IMR-90 (cell line): ENCODE measurements at regions not wholly inside any gene's neighbourhood (a gene's known extent, or its start where the extent isn't known, plus 50 kb on each side); places are given as distances from the start of the nearest gene placed in this dataset.

Experiments
- ATAC-seq: fragments of 200-7000 bp; cut with Tn5 transposase; 2 replicates; pipeline ENCODE4 v1.9.1; 2020; ENCODE audit warnings: low read depth, mild to moderate bottlenecking, moderate library complexity
- BruUV-seq: library from RNA; stranded (reverse); fragments of 400-500 nt; replicated peaks from 2 replicates; lab custom pipeline; 2021; lab: Mats Ljungman, UMichigan
- CTCF ChIA-PET: fragments of 300-600 bp; formaldehyde crosslinking; extraction: SDS; loops from one replicate; lab custom pipeline; 2021; ENCODE audit warnings: antibody characterized with exemption; lab: Yijun Ruan, JAX
- POLR2A ChIA-PET: fragments of 300-600 bp; sonication (Branson Sonifier 250); formaldehyde crosslinking; loops from one replicate; lab custom pipeline; 2022; ENCODE audit warnings: antibody characterized with exemption; ENCODE audit not compliant: unreplicated experiment; lab: Charles Lee
- DNase-seq: peaks from one replicate; pipeline ENCODE4 v3.0.0; 2013
- H2AFZ ChIP-seq: replicated peaks from 2 replicates; pipeline ENCODE3; 2013; ENCODE audit warnings: low read length, mild to moderate bottlenecking; ENCODE audit not compliant: poor library complexity
- H2AK5ac ChIP-seq: 2 replicates; pipeline ENCODE4 v1.6.1; 2013; ENCODE audit warnings: low read depth, low read length, inconsistent platforms
- H2AK9ac ChIP-seq: replicated peaks from 2 replicates; pipeline ENCODE3; 2013; ENCODE audit warnings: mild to moderate bottlenecking, low read depth, low read length, moderate library complexity; ENCODE audit not compliant: poor library complexity
- H2BK120ac ChIP-seq: 2 replicates; pipeline ENCODE4 v1.6.1; 2013; ENCODE audit warnings: low read depth, low read length, inconsistent platforms
- H2BK15ac ChIP-seq: 3 replicates; pipeline ENCODE4 v1.6.1; 2013; ENCODE audit warnings: low read depth, low read length, inconsistent platforms
- H2BK20ac ChIP-seq: 2 replicates; pipeline ENCODE4 v1.6.1; 2013; ENCODE audit warnings: low read depth, mild to moderate bottlenecking, inconsistent platforms, low read length, moderate library complexity
- H2BK5ac ChIP-seq: 2 replicates; pipeline ENCODE4 v1.6.1; 2013; ENCODE audit warnings: mild to moderate bottlenecking, low read depth, low read length, inconsistent platforms; ENCODE audit not compliant: poor library complexity, severe bottlenecking
- H3K14ac ChIP-seq: replicated peaks from 2 replicates; pipeline ENCODE4 v1.6.1; 2013; ENCODE audit warnings: low read depth, low read length, inconsistent platforms
- H3K18ac ChIP-seq: 2 replicates; pipeline ENCODE4 v1.6.1; 2013; ENCODE audit warnings: low read depth, low read length, control low read depth
- H3K23ac ChIP-seq: 2 replicates; pipeline ENCODE4 v1.6.1; 2013; ENCODE audit warnings: low read depth, low read length, inconsistent platforms
- H3K27ac ChIP-seq: 2 replicates; pipeline ENCODE4 v1.5.1; 2013; ENCODE audit warnings: mild to moderate bottlenecking, control low read depth, low read length; ENCODE audit not compliant: insufficient read depth
- H3K27me3 ChIP-seq: 2 replicates; pipeline ENCODE4 v1.6.1; 2013; ENCODE audit warnings: low read length; ENCODE audit not compliant: control insufficient read depth, insufficient read depth
- H3K36me3 ChIP-seq: 2 replicates; pipeline ENCODE4 v1.6.1; 2013; ENCODE audit warnings: low read length, mixed read lengths; ENCODE audit not compliant: control insufficient read depth, insufficient read depth
- H3K4ac ChIP-seq: 2 replicates; pipeline ENCODE4 v1.6.1; 2013; ENCODE audit warnings: low read depth, low read length, inconsistent platforms
- H3K4me1 ChIP-seq: 2 replicates; pipeline ENCODE4 v1.6.1; 2013; ENCODE audit warnings: low read length, mixed read lengths; ENCODE audit not compliant: control insufficient read depth, insufficient read depth
- H3K4me2 ChIP-seq: 2 replicates; pipeline ENCODE4 v1.6.1; 2013; ENCODE audit warnings: low read depth, mild to moderate bottlenecking, control low read depth, low read length, moderate library complexity
- H3K4me3 ChIP-seq: 2 replicates; pipeline ENCODE4 v1.5.1; 2013; ENCODE audit warnings: low read depth, mild to moderate bottlenecking, control low read depth, low read length, moderate library complexity; ENCODE audit not compliant: insufficient read depth
- H3K56ac ChIP-seq: 2 replicates; pipeline ENCODE4 v1.6.1; 2013; ENCODE audit warnings: low read length, inconsistent platforms; ENCODE audit not compliant: insufficient read depth; ENCODE audit errors: extremely low read depth
- H3K79me1 ChIP-seq, 2 experiments: 2 replicates each; pipeline ENCODE4 v1.6.1; 2013; ENCODE audit warnings: low read length in 2 of 2, inconsistent platforms in 1 of 2, low read depth in 1 of 2
- H3K9ac ChIP-seq: 2 replicates; pipeline ENCODE4 v1.6.1; 2013; ENCODE audit warnings: low read depth, low read length, control low read depth
- H3K9me1 ChIP-seq: 2 replicates; pipeline ENCODE4 v1.6.1; 2013; ENCODE audit warnings: low read length, inconsistent platforms; ENCODE audit not compliant: insufficient read depth
- H3K9me3 ChIP-seq: 2 replicates; pipeline ENCODE4 v1.6.1; 2013; ENCODE audit warnings: low read length; ENCODE audit not compliant: control insufficient read depth, insufficient read depth
- H4K20me1 ChIP-seq: 2 replicates; pipeline ENCODE4 v1.6.1; 2013; ENCODE audit warnings: low read length, inconsistent platforms; ENCODE audit not compliant: insufficient read depth
- H4K5ac ChIP-seq: 2 replicates; pipeline ENCODE4 v1.6.1; 2013; ENCODE audit warnings: mild to moderate bottlenecking, low read depth, low read length, control low read depth
- H4K8ac ChIP-seq, 2 experiments: 2 replicates each; pipeline ENCODE4 v1.6.1; 2013; ENCODE audit warnings: low read depth in 2 of 2, low read length in 2 of 2, control low read depth in 1 of 2, inconsistent platforms in 1 of 2
- H4K91ac ChIP-seq: 2 replicates; pipeline ENCODE4 v1.6.1; 2013; ENCODE audit warnings: low read depth, low read length, inconsistent platforms; ENCODE audit not compliant: insufficient read depth
- BHLHE40 ChIP-seq: fragments of 150-350 bp; IDR thresholded peaks from 2 replicates; pipeline ENCODE4 v1.6.1; 2016; ENCODE audit warnings: mild to moderate bottlenecking, low read depth, low read length
- CEBPB ChIP-seq: IDR thresholded peaks from 2 replicates; pipeline ENCODE4 v1.6.1; 2012; ENCODE audit warnings: low read depth, low read length, improper control_type of control experiment
- CHD1 ChIP-seq: IDR thresholded peaks from 2 replicates; pipeline ENCODE4 v1.6.1; 2012; ENCODE audit warnings: low read depth, low read length, improper control_type of control experiment
- ELK1 ChIP-seq: fragments of 150-350 bp; IDR thresholded peaks from 2 replicates; pipeline ENCODE4 v1.6.1; 2016; ENCODE audit warnings: low read depth, mild to moderate bottlenecking, low read length, moderate library complexity, borderline replicate concordance
- FOS ChIP-seq: fragments of 150-350 bp; IDR thresholded peaks from 2 replicates; pipeline ENCODE4 v1.6.1; 2016; ENCODE audit warnings: low read depth, low read length
- MAFK ChIP-seq: IDR thresholded peaks from 2 replicates; pipeline ENCODE4 v1.6.1; 2012; ENCODE audit warnings: low read depth, low read length, improper control_type of control experiment
- MAZ ChIP-seq: IDR thresholded peaks from 2 replicates; pipeline ENCODE4 v1.6.1; 2012; ENCODE audit warnings: low read depth, mild to moderate bottlenecking, low read length, improper control_type of control experiment, moderate library complexity, borderline replicate concordance
- MXI1 ChIP-seq: IDR thresholded peaks from 2 replicates; pipeline ENCODE4 v1.6.1; 2012; ENCODE audit warnings: low read depth, mild to moderate bottlenecking, low read length, moderate library complexity, borderline replicate concordance
- NFE2L2 ChIP-seq: fragments of 150-350 bp; IDR thresholded peaks from 2 replicates; pipeline ENCODE4 v1.6.1; 2016; ENCODE audit warnings: low read depth, mild to moderate bottlenecking, low read length
- POLR2A ChIP-seq: IDR thresholded peaks from 2 replicates; pipeline ENCODE4 v1.6.1; 2012; ENCODE audit warnings: mild to moderate bottlenecking, low read depth, low read length
- RAD21 ChIP-seq: IDR thresholded peaks from 2 replicates; pipeline ENCODE4 v1.6.1; 2012; ENCODE audit warnings: low read length, improper control_type of control experiment
- RCOR1 ChIP-seq: IDR thresholded peaks from 2 replicates; pipeline ENCODE4 v1.6.1; 2012; ENCODE audit warnings: mild to moderate bottlenecking, low read length, improper control_type of control experiment; ENCODE audit not compliant: insufficient replicate concordance
- RFX5 ChIP-seq: IDR thresholded peaks from 2 replicates; pipeline ENCODE4 v1.8.0; 2012; ENCODE audit warnings: low read depth, mild to moderate bottlenecking, low read length, moderate library complexity
- SMC3 ChIP-seq: fragments of 150-350 bp; IDR thresholded peaks from 2 replicates; pipeline ENCODE4 v1.6.1; 2016; ENCODE audit warnings: low read depth, mild to moderate bottlenecking, antibody characterized with exemption, low read length, moderate library complexity
- USF2 ChIP-seq: fragments of 150-350 bp; IDR thresholded peaks from 2 replicates; pipeline ENCODE4 v1.6.1; 2017; ENCODE audit warnings: mild to moderate bottlenecking, antibody characterized with exemption, low read length, low read depth
- WGBS, 2 experiments: methylation state at CpG; one replicate each; pipeline versions ENCODE4 v1.1.5 to v1.1.7; 2013; ENCODE audit warnings: missing lambda C conversion rate in 2 of 2; ENCODE audit not compliant: insufficient read length in 1 of 2; ENCODE audit errors: extremely low coverage in 2 of 2; 5-methylcytosine and 5-hydroxymethylcytosine counted together
- dilution Hi-C: fragments of 300-500 bp; cut with HindIII; formaldehyde crosslinking; loops from one replicate; pipeline ENCODE4 v1.14.3; 2018; ENCODE audit warnings: low sequenced_read_pairs; ENCODE audit not compliant: unreplicated experiment
- in situ Hi-C: fragments of 300-500 bp; cut with MboI; formaldehyde crosslinking; loops from 3 replicates; pipeline ENCODE4 v1.14.3; 2019; ENCODE audit warnings: low sequenced_read_pairs, inconsistent platforms, mixed read lengths
- intact Hi-C: fragments of 100-400 bp; cut with micrococcal nuclease; formaldehyde crosslinking; loops from 2 replicates; pipeline ENCODE4 v1.10.0; 2022
- TF ChIP-seq, protein P1 (sequence below): conservative IDR thresholded peaks from 2 replicates; pipeline ENCODE4 v1.5.1; 2012; ENCODE audit warnings: mild to moderate bottlenecking, low read depth, low read length, improper control_type of control experiment

DNA sequence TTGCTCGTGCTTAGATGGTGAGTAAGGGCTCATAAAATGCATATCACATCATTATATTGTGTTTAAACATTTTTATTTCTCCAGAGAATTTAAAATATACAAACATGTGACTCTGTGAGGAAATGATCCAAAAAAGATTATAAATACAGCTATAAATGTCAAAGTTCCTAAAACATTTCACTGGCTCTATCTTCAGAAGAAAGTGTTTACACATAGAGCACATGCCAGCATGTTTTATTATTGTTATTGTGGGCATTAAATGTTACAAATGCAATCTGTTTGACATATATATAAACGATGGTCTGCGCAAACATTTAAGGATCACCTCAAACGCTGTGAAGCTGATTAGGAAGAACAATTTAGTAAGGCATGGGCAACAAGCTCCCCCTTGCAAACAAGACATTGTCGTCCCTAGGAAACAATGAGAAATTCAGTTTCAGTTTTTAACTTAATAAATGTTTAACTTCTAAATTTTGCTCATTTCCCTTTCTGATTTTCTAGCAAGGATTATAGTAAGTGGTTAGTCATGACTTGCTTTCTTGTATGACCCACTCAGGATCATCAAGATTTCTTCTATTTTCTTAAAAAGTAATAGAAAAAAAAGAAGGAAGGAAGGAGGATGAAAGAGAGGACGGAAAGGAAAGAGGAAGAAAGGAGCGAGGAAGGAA is 207.5 kb downstream of the SATB1 start:
- H2BK5ac ChIP-seq = no peak overlapping the region
- H3K4ac ChIP-seq = no peak overlapping the region
- no peaks in the 10 kb centered on the region for H3K9me3 ChIP-seq
- intact Hi-C loops = no loop called here
- no peak overlapping the region; the same call in 1 of the 2 replicates for H3K4me2 ChIP-seq
- no peak overlapping the region for H3K4me3 ChIP-seq
- ChIA-PET POLR2A (no interaction called here), CTCF (interaction anchor here (0.6 kb wide), 2 partner anchors 172 to 190 kb away, joined by 3 read pairs; no protein-coding TSS in a partner anchor)
- H4K8ac ChIP-seq = no peak overlapping the region
- H3K27me3 ChIP-seq = no peaks in the 10 kb centered on the region
- H3K14ac ChIP-seq = no peak overlapping the region
- DNase-seq = no peak
- H2BK20ac ChIP-seq = no peak overlapping the region
- TF ChIP-seq CHD1 (no peak), CEBPB (no peak), FOS (no peak), RCOR1 (no peak), USF2 (no peak), ELK1 (no peak), NFE2L2 (no peak), RFX5 (no peak), POLR2A (no peak), MAFK (no peak), MXI1 (no peak), SMC3 (no peak), RAD21 (no peak), BHLHE40 (no peak), MAZ (no peak)
- TF ChIP-seq, protein P1, sequence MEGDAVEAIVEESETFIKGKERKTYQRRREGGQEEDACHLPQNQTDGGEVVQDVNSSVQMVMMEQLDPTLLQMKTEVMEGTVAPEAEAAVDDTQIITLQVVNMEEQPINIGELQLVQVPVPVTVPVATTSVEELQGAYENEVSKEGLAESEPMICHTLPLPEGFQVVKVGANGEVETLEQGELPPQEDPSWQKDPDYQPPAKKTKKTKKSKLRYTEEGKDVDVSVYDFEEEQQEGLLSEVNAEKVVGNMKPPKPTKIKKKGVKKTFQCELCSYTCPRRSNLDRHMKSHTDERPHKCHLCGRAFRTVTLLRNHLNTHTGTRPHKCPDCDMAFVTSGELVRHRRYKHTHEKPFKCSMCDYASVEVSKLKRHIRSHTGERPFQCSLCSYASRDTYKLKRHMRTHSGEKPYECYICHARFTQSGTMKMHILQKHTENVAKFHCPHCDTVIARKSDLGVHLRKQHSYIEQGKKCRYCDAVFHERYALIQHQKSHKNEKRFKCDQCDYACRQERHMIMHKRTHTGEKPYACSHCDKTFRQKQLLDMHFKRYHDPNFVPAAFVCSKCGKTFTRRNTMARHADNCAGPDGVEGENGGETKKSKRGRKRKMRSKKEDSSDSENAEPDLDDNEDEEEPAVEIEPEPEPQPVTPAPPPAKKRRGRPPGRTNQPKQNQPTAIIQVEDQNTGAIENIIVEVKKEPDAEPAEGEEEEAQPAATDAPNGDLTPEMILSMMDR = no peak
- H2AK9ac ChIP-seq = no peak overlapping the region
- dilution Hi-C loops = no loop called here
- H3K9me1 ChIP-seq = no peaks in the 10 kb centered on the region
- H3K27ac ChIP-seq = no peak overlapping the region; the same call in 1 of the 2 replicates
- no TSS peak for BruUV-seq
- no peak overlapping the region for H2BK15ac ChIP-seq
- no peak overlapping the region for H3K18ac ChIP-seq
- H3K56ac ChIP-seq = no peak overlapping the region
- no peaks in the 10 kb centered on the region for H3K36me3 ChIP-seq
- H2BK120ac ChIP-seq = no peak overlapping the region
- H2AFZ ChIP-seq = no peak overlapping the region
- peak; percentile 29; the same call in 1 of the 2 replicates for ATAC-seq
- no peaks in the 10 kb centered on the region for H3K4me1 ChIP-seq
- H4K20me1 ChIP-seq = no peaks in the 10 kb centered on the region
- no peak overlapping the region for H4K5ac ChIP-seq
- 100% methylated on average over 2 of the region's 7 CpGs; no CpG with 5 or more reads in 1 of the 2 experiments for WGBS, 2 experiments
- no peak overlapping the region for H4K91ac ChIP-seq
- H3K9ac ChIP-seq = no peak overlapping the region
- no peak overlapping the region for H3K23ac ChIP-seq
- H2AK5ac ChIP-seq = no peak overlapping the region
- in situ Hi-C loops = no loop called here
- H3K79me1 ChIP-seq = no peaks in the 10 kb centered on the region
